GM21423 (cell line): ENCODE measurements at regions not wholly inside any gene's neighbourhood (a gene's known extent, or its start where the extent isn't known, plus 50 kb on each side); places are given as distances from the start of the nearest gene placed in this dataset.
"Not testable (repeated sequence)": the region's sequence is repeated elsewhere in the genome, so short reads cannot be mapped to it uniquely, and the experiment has no call there.

Experiments used
- ATAC-seq: cut with Tn5 transposase; IDR thresholded peaks from one replicate; pipeline ENCODE4 v1.9.1; 2021; ENCODE audit warnings: mild to moderate bottlenecking, moderate library complexity; ENCODE audit not compliant: unreplicated experiment

GRCh38 chr6:170087941-170088581 lies 202.8 kb downstream of the DLL1 start:
- ATAC-seq, result peak; percentile 50

GRCh38 chr6:170087421-170087780 lies 203.5 kb downstream of the DLL1 start:
- ATAC-seq, result not testable (repeated sequence)

GRCh38 chr6:170086639-170087420 lies 204.0 kb downstream of the DLL1 start:
- ATAC-seq, result no peak

GRCh38 chr6:170085475-170086401 lies 205.1 kb downstream of the DLL1 start:
- no peak for ATAC-seq

GRCh38 chr6:170084166-170084730 lies 206.6 kb downstream of the DLL1 start:
- ATAC-seq, result no peak

- ATAC-seq, result no peak
Observed at GRCh38 chr6:170083236-170084051, 207.4 kb downstream of the DLL1 start.

- ATAC-seq, result no peak
Observed at GRCh38 chr6:170082531-170083187, 208.2 kb downstream of the DLL1 start.

- ATAC-seq, result no peak
Observed at GRCh38 chr6:170082067-170082466, 208.8 kb downstream of the DLL1 start.

GRCh38 chr6:170081556-170081955 lies 209.3 kb downstream of the DLL1 start:
- no peak for ATAC-seq

GRCh38 chr6:170080828-170081371 lies 210.0 kb downstream of the DLL1 start:
- no peak for ATAC-seq

- ATAC-seq, result no peak
Observed at GRCh38 chr6:170080169-170080827, 210.6 kb downstream of the DLL1 start.

- no peak for ATAC-seq
Observed at GRCh38 chr6:170076466-170077165, 214.3 kb downstream of the DLL1 start.

GRCh38 chr6:170075659-170076223 lies 215.1 kb downstream of the DLL1 start:
- ATAC-seq, result no peak

GRCh38 chr6:170074907-170075306 lies 216.0 kb downstream of the DLL1 start:
- ATAC-seq, result no peak

GRCh38 chr6:170074435-170074834 lies 216.4 kb downstream of the DLL1 start:
- no peak for ATAC-seq

GRCh38 chr6:170073846-170074245 lies 217.0 kb downstream of the DLL1 start:
- ATAC-seq, result no peak

GRCh38 chr6:170072246-170072645 lies 218.6 kb downstream of the DLL1 start:
- no peak for ATAC-seq

GRCh38 chr6:170069611-170070010 lies 221.3 kb downstream of the DLL1 start:
- ATAC-seq, result no peak
